T-helper 17 cell (primary cell): ENCODE measurements at regions not wholly inside any gene's neighbourhood (a gene's known extent, or its start where the extent isn't known, plus 50 kb on each side); places are given as distances from the start of the nearest gene placed in this dataset.

ENCODE experiments used
- ATAC-seq: fragments of 150-1000 bp; cut with Tn5 transposase; 2 replicates; pipeline ENCODE4 v1.10.0; 2021; ENCODE audit warnings: mild to moderate bottlenecking, moderate library complexity
- DNase-seq, 3 donors: peaks; one replicate each; pipeline versions ENCODE4 v3.0.0 to v3.0.0-alpha.2; 2020 to 2021
- H3K9me3 ChIP-seq: one replicate; pipeline ENCODE4 v1.7.0; 2013; ENCODE audit warnings: low read length, mild to moderate bottlenecking; ENCODE audit not compliant: control insufficient read depth, poor library complexity, severe bottlenecking
- H3K27ac Mint-ChIP-seq: one replicate; pipeline ENCODE4 v1.8.0; 2022; ENCODE audit warnings: mild to moderate bottlenecking, moderate library complexity, mixed read lengths
- H3K27me3 Mint-ChIP-seq: one replicate; pipeline ENCODE4 v1.8.0; 2022; ENCODE audit warnings: mixed read lengths
- H3K36me3 Mint-ChIP-seq: one replicate; pipeline ENCODE4 v1.8.0; 2022; ENCODE audit warnings: low read depth, mixed read lengths
- H3K4me1 Mint-ChIP-seq: one replicate; pipeline ENCODE4 v1.8.0; 2022; ENCODE audit warnings: mild to moderate bottlenecking, mixed read lengths
- H3K4me3 Mint-ChIP-seq: one replicate; pipeline ENCODE4 v1.8.0; 2022; ENCODE audit warnings: mild to moderate bottlenecking, moderate library complexity, mixed read lengths

DNA sequence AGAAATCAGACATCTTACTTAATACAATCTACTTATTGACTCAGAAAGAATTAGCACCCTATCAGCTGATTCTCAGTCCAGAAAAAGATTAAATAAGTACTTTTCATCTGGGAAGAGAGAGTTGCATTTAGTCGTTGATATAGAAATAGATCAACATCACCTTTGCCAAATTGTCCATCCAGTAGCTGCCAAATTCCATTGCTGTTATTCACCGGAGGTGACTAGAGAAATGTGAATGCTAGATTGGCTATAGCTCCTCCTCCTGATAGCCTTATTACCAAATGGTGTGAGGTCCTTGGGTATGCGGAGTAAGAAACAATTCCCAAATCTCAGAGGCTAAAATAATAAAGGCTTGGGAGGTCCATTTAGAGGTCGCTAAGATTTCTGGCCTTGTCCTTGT lies 723.3 kb upstream of the FLRT2 start:
- no peaks in the 10 kb centered on the region for H3K4me1 Mint-ChIP-seq
- no peak for ATAC-seq

DNA sequence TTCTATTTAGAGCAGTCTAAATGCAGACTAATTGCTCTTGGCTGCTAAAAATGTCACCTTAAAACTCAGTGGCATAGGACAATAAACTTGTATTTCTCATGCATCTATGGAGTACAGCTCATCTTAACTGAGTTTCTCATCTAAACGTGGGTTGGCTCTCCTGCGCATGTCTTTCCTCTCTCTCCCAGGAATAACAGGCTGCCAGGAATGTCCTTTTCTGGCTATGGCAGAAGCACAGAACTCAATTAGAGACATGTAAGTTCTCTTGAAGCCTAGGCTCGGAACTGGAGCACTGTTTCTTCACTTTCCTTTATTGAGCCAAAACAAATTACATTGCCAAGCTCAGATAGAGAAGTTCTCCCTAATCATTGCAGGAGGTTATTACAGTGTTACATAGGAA lies 722.3 kb upstream of the FLRT2 start:
- H3K9me3 ChIP-seq: no peaks in the 10 kb centered on the region
- no peaks in the 10 kb centered on the region for H3K4me1 Mint-ChIP-seq
- DNase-seq: no peak
- H3K4me3 Mint-ChIP-seq: no peak overlapping the region
- H3K27me3 Mint-ChIP-seq: no peaks in the 10 kb centered on the region
- H3K27ac Mint-ChIP-seq: no peak overlapping the region
- H3K36me3 Mint-ChIP-seq: no peaks in the 10 kb centered on the region
- no peak for ATAC-seq

More for the DNA sequence above, 723.3 kb upstream of the FLRT2 start:
- no peaks in the 10 kb centered on the region for H3K36me3 Mint-ChIP-seq
- H3K27ac Mint-ChIP-seq: no peak overlapping the region
- H3K4me3 Mint-ChIP-seq: no peak overlapping the region
- H3K9me3 ChIP-seq: no peaks in the 10 kb centered on the region
- DNase-seq: no peak
- no peaks in the 10 kb centered on the region for H3K27me3 Mint-ChIP-seq

DNA sequence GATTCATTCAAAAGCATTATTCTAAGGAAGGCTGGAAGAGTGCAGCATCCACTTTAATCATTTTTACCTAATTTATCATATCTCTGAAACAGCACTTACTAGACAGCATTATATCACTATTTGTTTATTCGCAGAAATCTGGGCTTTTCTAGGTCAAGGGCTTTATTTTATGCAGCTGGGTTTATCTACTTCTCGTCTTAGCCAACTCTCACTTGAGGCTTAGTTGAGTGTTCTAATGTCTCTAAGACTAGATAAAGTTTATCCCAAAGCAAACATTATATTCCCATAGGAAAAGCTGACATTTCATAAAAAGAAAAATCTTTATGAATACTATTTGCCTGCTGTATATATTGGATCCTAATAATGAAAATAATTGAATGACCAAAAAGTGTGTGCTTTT lies 720.8 kb upstream of the FLRT2 start:
- ATAC-seq (no peak), DNase-seq (no peak)
- H3K9me3 ChIP-seq: no peaks in the 10 kb centered on the region
- Mint-ChIP-seq H3K27ac (no peak overlapping the region), H3K4me1 (no peaks in the 10 kb centered on the region), H3K4me3 (no peak overlapping the region), H3K27me3 (no peaks in the 10 kb centered on the region), H3K36me3 (no peaks in the 10 kb centered on the region)

DNA sequence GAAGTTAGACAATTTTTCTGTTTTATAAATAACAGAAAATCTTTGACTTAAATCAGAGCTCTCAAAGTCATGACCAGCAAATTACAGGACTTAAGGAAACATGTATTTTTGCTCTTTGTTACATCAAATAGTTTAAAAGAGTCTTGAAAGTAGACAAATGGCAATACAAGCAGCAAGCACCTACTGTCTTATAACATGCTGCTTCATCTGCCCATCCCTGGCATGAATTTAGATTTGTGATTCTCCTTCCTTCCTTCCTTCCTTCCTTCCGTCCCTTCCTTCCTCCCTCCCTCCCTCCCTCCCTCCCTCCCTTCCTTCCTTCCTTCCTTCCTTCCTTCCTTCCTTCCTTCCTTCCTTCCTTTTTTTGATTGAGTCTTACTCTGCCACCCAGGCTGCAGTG lies 715.6 kb upstream of the FLRT2 start:
- no peak for DNase-seq
- Mint-ChIP-seq H3K36me3 (no peaks in the 10 kb centered on the region), H3K4me3 (no peak overlapping the region), H3K27me3 (no peaks in the 10 kb centered on the region), H3K27ac (no peak overlapping the region), H3K4me1 (no peaks in the 10 kb centered on the region)
- no peaks in the 10 kb centered on the region for H3K9me3 ChIP-seq
- ATAC-seq: no peak

DNA sequence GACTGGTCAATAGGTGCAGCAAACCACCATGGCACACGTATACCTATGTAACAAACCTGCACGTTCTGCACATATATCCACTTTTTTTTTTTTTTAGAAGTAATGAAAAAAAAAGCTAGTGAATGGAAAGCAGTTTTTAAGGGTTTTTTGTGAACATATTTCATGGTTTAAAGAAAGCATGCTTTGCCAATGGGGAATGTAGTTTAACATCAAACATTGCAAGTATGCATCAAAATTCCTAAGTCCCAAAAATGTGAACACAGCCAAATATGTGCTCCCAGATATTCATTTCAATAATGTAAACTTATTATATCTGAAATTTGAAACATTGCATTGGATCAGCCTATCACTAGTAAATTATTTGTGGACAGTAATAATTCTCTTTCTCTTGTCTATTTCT lies 710.4 kb upstream of the FLRT2 start:
- H3K9me3 ChIP-seq: no peaks in the 10 kb centered on the region
- DNase-seq: no peak
- H3K4me1 Mint-ChIP-seq: no peaks in the 10 kb centered on the region
- no peaks in the 10 kb centered on the region for H3K36me3 Mint-ChIP-seq
- H3K27me3 Mint-ChIP-seq: no peaks in the 10 kb centered on the region
- no peak overlapping the region for H3K27ac Mint-ChIP-seq
- no peak overlapping the region for H3K4me3 Mint-ChIP-seq
- ATAC-seq: no peak

DNA sequence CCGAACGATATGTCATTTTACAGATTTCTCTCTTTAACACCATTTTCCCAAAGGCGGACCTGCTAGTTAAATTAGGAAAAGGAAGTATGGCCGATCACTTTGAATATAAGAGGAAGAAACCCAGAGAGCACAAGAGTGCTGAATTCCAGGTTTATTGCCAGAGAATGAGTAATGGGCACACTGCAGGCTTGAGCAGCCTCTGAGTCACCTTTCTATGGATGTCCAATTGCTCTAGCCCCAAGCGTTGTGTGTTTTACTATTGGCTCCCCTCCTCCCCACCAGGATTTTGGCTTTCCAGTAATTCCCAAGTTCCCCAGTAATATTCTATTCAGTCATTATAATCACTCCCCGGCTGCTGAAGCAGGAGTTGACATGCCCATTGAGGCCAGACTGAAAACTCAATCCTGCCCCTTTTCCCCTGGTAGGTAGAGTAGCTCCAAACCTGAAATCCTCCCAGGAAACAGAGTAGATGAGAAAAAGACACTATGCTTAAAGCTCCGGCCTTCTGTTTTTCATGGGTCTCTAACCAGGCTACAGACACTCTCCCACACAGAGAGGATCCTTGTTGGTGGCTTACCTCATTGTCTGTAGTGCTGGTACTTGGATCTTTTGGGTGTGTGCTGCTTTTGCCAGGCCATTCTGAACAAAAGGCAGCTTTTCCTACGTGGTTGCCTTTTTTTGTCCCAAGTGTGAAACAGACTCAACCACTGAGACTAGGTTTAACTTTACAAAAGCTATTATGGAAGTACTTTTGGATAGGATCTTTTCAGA lies 704.3 kb upstream of the FLRT2 start:
- no peaks in the 10 kb centered on the region for H3K36me3 Mint-ChIP-seq
- H3K27ac Mint-ChIP-seq: no peak overlapping the region
- H3K4me1 Mint-ChIP-seq: no peaks in the 10 kb centered on the region
- DNase-seq: no peak
- no peak for ATAC-seq
- no peaks in the 10 kb centered on the region for H3K9me3 ChIP-seq
- no peaks in the 10 kb centered on the region for H3K27me3 Mint-ChIP-seq
- H3K4me3 Mint-ChIP-seq: no peak overlapping the region

DNA sequence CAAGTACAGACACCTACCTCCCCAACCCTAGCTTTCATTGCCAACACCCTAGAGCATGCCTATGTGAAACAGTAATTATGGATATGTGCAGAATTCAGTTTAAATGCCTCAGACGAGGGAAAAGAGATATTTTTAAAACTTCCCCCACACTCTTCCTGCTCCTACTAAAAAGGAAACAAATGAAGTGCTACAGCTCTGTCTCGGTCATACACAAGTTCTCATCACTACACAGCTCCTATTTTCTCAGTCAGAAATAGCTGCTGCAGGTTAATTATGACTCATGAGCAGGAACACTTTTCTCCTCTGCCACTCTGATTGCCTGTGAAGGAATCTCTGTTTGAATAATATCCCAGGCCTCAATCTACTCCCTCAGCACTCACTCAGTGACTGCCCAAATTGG lies 703.6 kb upstream of the FLRT2 start:
- Mint-ChIP-seq H3K4me3 (no peak overlapping the region), H3K4me1 (no peaks in the 10 kb centered on the region), H3K27ac (no peak overlapping the region), H3K36me3 (no peaks in the 10 kb centered on the region), H3K27me3 (no peaks in the 10 kb centered on the region)
- ATAC-seq (no peak), DNase-seq (no peak)
- H3K9me3 ChIP-seq: no peaks in the 10 kb centered on the region

DNA sequence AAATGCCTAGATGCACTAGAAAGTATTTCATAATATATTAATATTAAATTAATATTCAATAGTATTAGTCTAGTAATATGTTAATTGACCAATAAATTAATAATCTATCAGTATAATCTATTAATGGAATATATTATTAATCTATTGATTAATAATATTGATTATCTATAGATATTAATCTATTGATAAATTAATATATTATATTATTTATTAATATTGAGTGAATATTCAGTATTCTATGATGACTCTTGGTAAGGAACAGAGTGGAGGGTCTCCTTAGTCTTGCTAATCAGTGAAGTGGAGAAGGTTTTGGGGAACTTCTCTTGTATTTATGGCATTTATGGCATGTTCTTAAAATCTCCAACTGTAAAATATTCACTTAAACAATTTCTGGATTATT lies 679.3 kb upstream of the FLRT2 start:
- ATAC-seq (no peak), DNase-seq (no peak)
- H3K4me1 Mint-ChIP-seq: no peaks in the 10 kb centered on the region
- H3K36me3 Mint-ChIP-seq: no peaks in the 10 kb centered on the region
- no peak overlapping the region for H3K4me3 Mint-ChIP-seq
- H3K9me3 ChIP-seq: no peaks in the 10 kb centered on the region
- no peaks in the 10 kb centered on the region for H3K27me3 Mint-ChIP-seq
- H3K27ac Mint-ChIP-seq: no peak overlapping the region

DNA sequence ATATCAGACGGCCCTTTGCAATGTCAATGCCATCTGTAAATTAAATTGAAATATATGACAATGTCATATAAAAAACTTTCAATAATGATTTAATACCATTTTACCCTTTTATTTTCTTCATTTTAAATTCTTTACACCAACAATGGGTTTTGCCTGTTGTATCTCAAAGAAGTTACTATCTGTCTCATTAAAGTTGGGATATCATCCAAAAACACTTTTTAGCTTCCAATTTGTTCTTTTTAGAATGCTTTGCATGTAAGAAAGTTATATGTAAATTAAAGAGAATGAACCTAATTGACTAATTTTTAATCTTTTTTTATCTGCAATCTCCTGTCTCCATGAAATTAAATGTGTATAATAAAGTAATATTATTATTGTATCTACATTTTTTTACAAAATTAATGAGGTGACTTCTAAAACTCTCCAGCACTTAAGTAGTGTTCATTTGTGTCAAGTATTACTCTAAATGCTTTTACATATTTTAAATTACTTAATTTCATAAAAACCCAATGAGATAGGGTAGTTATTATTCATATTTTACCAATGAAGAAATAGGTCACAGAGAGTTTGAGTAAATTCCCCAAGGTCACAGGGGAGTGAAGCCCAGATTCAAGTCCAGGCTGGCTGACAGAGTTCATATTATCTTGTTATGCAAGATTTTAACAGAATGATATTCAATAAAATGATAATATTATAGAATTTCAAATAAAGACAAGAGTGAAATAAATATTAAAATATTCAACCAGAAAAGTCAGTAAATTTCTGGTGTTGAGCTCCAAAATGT lies 673.0 kb upstream of the FLRT2 start:
- H3K4me3 Mint-ChIP-seq: no peak overlapping the region

DNA sequence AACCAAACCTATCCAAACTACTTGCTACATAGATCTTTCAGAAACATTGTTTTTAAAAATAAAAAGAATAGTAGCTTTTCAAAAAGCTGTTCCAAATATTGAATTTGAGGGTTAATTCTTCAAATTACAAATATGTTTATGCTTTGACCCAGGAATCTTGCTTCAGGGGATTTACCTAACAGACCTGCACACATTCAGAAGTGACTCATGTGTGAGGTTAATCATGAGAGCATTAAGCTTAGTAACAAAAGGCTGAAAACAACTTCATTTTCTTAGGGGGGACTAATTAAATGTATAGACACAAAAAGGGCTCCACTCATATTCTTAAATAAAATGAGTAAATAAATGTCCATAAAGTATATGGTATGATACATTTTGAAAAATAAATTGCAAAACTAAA lies 672.4 kb upstream of the FLRT2 start:
- H3K9me3 ChIP-seq: no peaks in the 10 kb centered on the region
- no peaks in the 10 kb centered on the region for H3K36me3 Mint-ChIP-seq
- DNase-seq: no peak
- H3K4me1 Mint-ChIP-seq: no peaks in the 10 kb centered on the region
- H3K4me3 Mint-ChIP-seq: no peak overlapping the region
- no peak for ATAC-seq
- H3K27me3 Mint-ChIP-seq: no peaks in the 10 kb centered on the region
- no peak overlapping the region for H3K27ac Mint-ChIP-seq

More for the DNA sequence above, 673.0 kb upstream of the FLRT2 start:
- no peaks in the 10 kb centered on the region for H3K36me3 Mint-ChIP-seq
- no peaks in the 10 kb centered on the region for H3K27me3 Mint-ChIP-seq
- H3K27ac Mint-ChIP-seq: no peak overlapping the region
- ATAC-seq (no peak), DNase-seq (no peak)
- H3K4me1 Mint-ChIP-seq: no peaks in the 10 kb centered on the region
- H3K9me3 ChIP-seq: no peaks in the 10 kb centered on the region

DNA sequence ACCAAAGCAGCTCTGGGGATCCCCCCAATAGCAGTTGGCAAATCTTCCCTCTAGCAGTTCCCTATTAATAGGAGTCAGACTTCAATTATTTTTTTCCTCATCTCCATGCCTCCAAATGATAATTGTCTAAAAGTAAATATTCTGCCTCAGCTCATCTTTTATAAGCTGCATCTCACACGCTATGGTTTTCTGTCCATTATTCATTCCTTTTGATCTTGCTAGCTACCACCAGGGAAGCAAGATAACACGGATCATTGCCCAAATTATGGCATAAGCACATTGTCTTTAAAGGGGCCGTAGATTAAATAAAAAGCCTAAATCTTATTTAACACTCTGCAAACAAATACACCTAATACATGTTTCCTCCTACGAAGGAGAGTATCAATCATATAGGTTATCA lies 670.8 kb upstream of the FLRT2 start:
- Mint-ChIP-seq H3K4me1 (no peaks in the 10 kb centered on the region), H3K4me3 (no peak overlapping the region), H3K27ac (no peak overlapping the region), H3K36me3 (no peaks in the 10 kb centered on the region), H3K27me3 (no peaks in the 10 kb centered on the region)
- ATAC-seq: no peak
- no peak for DNase-seq
- H3K9me3 ChIP-seq: no peaks in the 10 kb centered on the region

DNA sequence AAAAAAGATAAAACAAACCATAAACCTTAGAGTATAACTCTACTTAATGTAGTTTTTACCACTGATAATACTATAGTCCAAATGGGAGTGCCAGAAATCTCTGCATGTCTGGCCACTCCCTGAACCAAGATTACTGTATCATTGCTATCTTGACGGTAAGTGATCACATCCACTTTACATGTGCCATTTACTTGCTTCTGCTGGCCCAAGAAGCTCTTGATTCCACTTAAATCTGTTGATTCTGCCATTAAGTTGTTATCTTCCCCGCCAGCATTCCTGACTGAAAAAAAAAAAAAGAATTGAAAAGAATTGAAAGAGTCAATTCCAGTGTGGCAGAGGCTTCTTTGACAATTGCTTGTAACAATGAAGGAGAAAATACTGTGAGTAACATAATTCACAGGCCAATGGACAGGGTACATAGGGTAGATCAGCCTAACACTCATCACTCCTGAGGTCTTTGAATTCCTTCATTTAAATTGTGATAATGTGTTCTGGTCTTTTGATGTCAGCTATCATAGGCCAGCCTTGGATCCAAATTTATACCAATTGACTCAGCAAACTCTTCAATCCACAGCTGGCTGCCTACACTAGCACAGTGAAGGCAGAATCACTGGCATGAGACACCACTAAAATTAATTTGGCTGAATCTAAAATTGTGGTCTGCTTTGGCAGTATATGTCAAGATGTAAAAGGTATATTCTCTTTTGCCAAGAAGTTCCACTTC lies 665.2 kb upstream of the FLRT2 start:
- no peak for DNase-seq
- Mint-ChIP-seq H3K4me3 (no peak overlapping the region), H3K27me3 (no peaks in the 10 kb centered on the region), H3K27ac (no peak overlapping the region), H3K4me1 (no peaks in the 10 kb centered on the region), H3K36me3 (no peaks in the 10 kb centered on the region)
- no peak for ATAC-seq
- no peaks in the 10 kb centered on the region for H3K9me3 ChIP-seq

DNA sequence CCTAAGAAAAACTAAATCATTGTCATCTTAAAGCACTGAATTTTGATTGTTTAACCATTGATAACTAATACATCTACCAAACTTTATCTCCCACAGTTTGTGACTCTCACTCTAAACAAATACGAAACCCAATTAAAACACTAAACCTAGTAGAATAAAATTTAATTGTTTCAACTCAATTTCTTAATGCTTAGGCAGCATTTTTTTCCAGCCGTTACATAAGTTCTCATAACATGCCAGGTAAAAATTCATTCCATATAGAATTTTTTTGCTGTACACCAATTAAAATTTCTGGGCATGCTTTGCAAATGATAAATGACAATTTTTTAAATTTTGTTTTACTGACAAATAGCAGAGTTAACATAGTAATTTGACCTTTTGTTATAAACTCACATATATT lies 658.2 kb upstream of the FLRT2 start:
- no peaks in the 10 kb centered on the region for H3K9me3 ChIP-seq
- ATAC-seq (no peak), DNase-seq (no peak)
- Mint-ChIP-seq H3K36me3 (no peaks in the 10 kb centered on the region), H3K4me3 (no peak overlapping the region), H3K4me1 (no peaks in the 10 kb centered on the region), H3K27me3 (no peaks in the 10 kb centered on the region), H3K27ac (no peak overlapping the region)
